Bronchial epithelial cell (primary cell): ENCODE measurements at regions not wholly inside any gene's neighbourhood (a gene's known extent, or its start where the extent isn't known, plus 50 kb on each side); places are given as distances from the start of the nearest gene placed in this dataset.

Source experiments
- DNase-seq: peaks from one replicate; pipeline ENCODE4 v3.0.0-alpha.2; 2010; ENCODE audit warnings: low read depth
- FAIRE-seq: peaks from 2 replicates; lab custom pipeline; 2011; peaks lifted over from hg19 to GRCh38; lab: Jason Lieb, UNC
- H3K27me3 ChIP-seq: 2 replicates; pipeline ENCODE4 v1.5.1; 2011; ENCODE audit warnings: low read length; ENCODE audit not compliant: control insufficient read depth, insufficient read depth
- H3K36me3 ChIP-seq: 2 replicates; pipeline ENCODE4 v1.5.1; 2011; ENCODE audit warnings: low read length; ENCODE audit not compliant: control insufficient read depth, insufficient read depth
- H3K4me3 ChIP-seq: 2 replicates; pipeline ENCODE4 v1.5.1; 2011; ENCODE audit warnings: mild to moderate bottlenecking, low read depth, low read length, control low read depth
- CTCF ChIP-seq: IDR thresholded peaks from 2 replicates; pipeline ENCODE4 v1.5.1; 2011; ENCODE audit warnings: mild to moderate bottlenecking, moderate library complexity, low read length, control low read depth, inconsistent platforms; ENCODE audit not compliant: insufficient read depth, severe bottlenecking

GRCh38 chr2:144151851-144152250 lies 368.1 kb downstream of the ZEB2 start:
- TF ChIP-seq CTCF: no peak
- DNase-seq: no peak
- Histone ChIP-seq H3K27me3 (no peaks in the 10 kb centered on the region), H3K4me3 (no peak overlapping the region), H3K36me3 (no peaks in the 10 kb centered on the region)
- no peak for FAIRE-seq

DNA sequence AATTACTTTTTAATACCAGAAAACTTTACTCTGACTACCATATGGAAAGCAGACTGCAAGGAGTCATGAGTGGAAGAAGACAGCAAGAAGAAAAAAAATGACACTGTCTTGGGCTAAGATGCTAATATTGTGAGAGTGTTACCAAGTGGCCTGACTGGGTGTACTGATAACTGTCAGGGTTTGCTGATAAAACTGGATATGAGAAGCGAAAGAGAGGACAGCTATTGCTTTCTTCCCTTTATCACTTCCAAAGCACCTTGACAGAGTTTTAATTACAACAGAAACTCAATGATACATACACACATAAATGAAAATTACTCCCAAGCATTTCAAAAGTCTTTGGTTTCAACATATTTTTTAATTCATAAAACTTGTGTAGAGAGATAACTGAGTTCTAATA lies 368.5 kb downstream of the ZEB2 start:
- no peak overlapping the region for H3K4me3 ChIP-seq
- no peaks in the 10 kb centered on the region for H3K27me3 ChIP-seq
- DNase-seq (no peak), FAIRE-seq (no peak)
- no peak for TF ChIP-seq CTCF
- no peaks in the 10 kb centered on the region for H3K36me3 ChIP-seq

DNA sequence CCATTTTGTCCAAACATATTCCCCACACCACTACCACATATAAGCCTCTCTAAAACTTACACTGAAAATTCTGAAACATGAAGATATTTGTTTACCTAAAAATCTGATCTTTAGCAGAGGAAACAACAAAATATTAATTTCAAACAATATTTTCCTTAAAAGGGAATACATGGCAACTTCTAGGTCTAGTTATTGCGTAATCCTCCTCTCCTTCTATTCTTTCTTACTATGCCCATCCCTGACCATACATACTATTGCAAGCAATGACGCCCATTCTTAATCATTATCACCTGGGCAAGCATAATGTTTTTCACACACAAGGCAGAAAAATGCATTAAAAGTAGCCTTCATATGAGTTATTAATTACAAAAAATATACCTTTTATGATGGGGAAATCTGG lies 372.6 kb downstream of the ZEB2 start:
- H3K4me3 ChIP-seq: no peak overlapping the region
- TF ChIP-seq CTCF: no peak
- FAIRE-seq: no peak
- DNase-seq: no peak
- H3K36me3 ChIP-seq: no peaks in the 10 kb centered on the region
- H3K27me3 ChIP-seq: no peaks in the 10 kb centered on the region

GRCh38 chr2:144146876-144147275 lies 373.0 kb downstream of the ZEB2 start:
- H3K27me3 ChIP-seq: no peaks in the 10 kb centered on the region
- H3K4me3 ChIP-seq: no peak overlapping the region
- no peaks in the 10 kb centered on the region for H3K36me3 ChIP-seq
- DNase-seq: no peak
- FAIRE-seq: no peak
- no peak for TF ChIP-seq CTCF

GRCh38 chr2:144146076-144146475 lies 373.8 kb downstream of the ZEB2 start:
- no peak for FAIRE-seq
- no peak for TF ChIP-seq CTCF
- H3K27me3 ChIP-seq: no peaks in the 10 kb centered on the region
- no peak overlapping the region for H3K4me3 ChIP-seq
- no peak for DNase-seq
- no peaks in the 10 kb centered on the region for H3K36me3 ChIP-seq

DNA sequence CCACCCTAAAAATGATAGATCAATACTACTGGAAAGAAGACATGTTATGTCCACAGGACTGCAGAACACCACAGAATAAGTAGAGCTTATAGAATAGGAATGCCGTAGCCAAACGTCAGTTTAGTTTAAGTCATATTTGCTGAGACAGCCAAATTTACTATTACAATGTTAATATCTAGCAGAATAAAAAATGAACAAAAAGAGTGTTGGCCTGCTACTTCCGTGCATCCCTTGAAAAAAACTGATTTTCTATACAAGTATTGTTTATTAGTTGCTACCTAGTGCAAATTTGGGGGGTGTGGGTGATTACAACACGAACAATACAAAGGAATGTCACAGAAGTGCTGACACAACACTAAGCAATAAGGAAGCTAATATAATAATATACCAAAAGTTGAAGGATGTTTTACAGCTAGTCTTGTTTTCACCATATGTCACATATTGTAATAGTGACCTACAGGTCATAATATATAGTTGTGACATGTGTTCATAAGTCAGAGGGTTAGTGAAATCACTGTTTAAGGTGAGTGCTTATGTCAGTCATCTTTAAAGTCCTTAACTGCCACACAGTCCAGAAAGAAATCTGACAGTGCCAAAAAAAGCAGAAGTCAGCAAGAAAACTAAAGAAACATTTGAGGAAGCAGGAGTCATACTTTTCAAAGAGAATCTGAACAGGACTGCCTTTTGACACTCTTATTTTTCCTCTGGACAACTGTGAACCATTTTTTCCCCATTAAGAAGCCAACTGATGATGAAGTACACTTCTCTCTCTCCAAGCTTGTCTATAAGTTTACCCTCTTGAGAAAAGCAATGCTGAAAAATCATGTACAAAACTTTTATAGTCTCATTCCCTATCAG lies 376.4 kb downstream of the ZEB2 start:
- Histone ChIP-seq H3K27me3 (no peaks in the 10 kb centered on the region), H3K4me3 (no peak overlapping the region), H3K36me3 (no peaks in the 10 kb centered on the region)
- FAIRE-seq (no peak), DNase-seq (no peak)
- no peak for TF ChIP-seq CTCF
